ENCODE measurements at regions not wholly inside any gene's neighbourhood (a gene's known extent, or its start where the extent isn't known, plus 50 kb on each side); places are given as distances from the start of the nearest gene placed in this dataset.

DNA sequence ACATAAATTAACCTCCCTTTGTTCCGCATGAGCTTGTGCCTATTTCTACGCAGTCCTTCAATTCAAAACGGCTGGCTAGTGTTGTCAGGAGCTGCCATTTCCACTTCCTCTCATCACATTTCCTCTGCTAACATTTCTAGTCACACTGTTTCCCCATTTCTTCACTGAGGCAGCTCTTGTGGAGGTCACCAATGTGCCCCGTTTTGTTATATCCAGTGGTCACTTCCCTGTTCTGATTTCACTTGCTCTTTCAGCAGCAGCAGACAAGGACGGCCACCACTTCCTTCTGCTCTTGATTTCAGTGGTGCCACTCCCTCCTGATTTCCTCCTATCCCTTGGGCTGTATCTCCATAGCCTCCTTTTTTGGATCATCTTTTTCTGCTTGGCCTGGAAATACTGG lies 64.8 kb upstream of the SEC61G start:
- TF ChIP-seq, protein P1, sequence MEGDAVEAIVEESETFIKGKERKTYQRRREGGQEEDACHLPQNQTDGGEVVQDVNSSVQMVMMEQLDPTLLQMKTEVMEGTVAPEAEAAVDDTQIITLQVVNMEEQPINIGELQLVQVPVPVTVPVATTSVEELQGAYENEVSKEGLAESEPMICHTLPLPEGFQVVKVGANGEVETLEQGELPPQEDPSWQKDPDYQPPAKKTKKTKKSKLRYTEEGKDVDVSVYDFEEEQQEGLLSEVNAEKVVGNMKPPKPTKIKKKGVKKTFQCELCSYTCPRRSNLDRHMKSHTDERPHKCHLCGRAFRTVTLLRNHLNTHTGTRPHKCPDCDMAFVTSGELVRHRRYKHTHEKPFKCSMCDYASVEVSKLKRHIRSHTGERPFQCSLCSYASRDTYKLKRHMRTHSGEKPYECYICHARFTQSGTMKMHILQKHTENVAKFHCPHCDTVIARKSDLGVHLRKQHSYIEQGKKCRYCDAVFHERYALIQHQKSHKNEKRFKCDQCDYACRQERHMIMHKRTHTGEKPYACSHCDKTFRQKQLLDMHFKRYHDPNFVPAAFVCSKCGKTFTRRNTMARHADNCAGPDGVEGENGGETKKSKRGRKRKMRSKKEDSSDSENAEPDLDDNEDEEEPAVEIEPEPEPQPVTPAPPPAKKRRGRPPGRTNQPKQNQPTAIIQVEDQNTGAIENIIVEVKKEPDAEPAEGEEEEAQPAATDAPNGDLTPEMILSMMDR (conservative IDR thresholded peaks at IDR 0.05), result no peak
- H3K27ac ChIP-seq, result peak overlapping the region; percentile 74

DNA sequence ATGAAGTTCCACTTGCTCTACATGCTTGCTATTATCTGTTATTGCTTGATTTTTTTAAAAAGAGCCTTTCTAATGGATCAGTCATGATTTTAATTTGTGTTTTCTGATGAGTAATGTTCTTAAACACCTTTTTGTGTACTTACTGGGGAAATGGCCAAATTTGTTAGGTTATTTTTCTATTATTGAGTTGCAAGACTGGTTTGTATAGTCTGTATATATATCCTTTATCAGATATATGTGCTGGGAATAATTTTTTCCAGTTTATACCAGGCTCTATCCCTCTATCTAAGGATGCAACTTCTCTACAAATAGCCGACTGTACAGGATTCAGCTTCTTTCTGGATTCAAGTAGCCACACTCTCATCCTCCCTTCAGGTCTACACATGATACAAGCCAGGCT lies 65.6 kb upstream of the SEC61G start:
- peak overlapping the region; percentile 74 for H3K27ac ChIP-seq
- TF ChIP-seq, protein P1 (conservative IDR thresholded peaks at IDR 0.05), result no peak

DNA sequence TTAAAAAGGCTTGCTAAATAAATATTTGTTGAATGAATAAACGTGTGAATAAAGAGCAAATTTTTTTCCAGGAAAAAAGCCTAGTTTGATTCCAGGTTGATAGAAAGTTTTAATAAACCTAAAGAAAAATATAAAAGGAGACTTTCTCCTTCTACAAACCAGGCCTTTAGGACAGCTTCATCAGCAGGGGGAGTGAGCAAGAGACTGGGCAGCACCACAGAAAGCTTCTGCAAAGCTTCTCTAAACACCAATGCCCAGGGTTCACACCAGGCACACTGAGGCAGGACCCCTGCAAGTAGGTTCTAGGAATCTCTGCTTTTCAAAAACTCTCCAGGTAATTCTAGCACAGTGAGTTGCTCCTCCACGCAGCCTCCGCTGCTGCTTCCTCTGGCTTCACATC lies 66.4 kb upstream of the SEC61G start:
- peak overlapping the region; percentile 74 for H3K27ac ChIP-seq
- TF ChIP-seq, protein P1 (conservative IDR thresholded peaks at IDR 0.05), result no peak

DNA sequence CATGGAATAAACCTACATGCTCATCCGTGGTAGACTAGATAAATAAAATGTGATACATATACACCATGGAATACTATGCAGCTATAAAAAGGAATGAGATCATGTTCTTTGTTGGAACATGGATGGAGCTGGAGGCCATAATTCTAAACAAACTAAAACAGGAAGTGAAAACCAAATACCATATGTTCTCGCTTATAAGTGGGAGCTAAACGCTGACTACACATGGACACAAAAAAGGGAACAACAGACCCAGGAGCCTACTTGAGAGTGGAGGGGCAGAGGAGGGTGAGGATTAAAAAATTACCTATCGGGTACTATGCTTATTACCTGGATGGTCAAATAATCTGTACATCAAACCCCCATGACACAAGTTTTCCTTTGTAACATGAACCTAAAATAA lies 68.7 kb upstream of the SEC61G start:
- TF ChIP-seq, protein P1 (conservative IDR thresholded peaks at IDR 0.05), result no peak
- no peak overlapping the region for H3K27ac ChIP-seq

DNA sequence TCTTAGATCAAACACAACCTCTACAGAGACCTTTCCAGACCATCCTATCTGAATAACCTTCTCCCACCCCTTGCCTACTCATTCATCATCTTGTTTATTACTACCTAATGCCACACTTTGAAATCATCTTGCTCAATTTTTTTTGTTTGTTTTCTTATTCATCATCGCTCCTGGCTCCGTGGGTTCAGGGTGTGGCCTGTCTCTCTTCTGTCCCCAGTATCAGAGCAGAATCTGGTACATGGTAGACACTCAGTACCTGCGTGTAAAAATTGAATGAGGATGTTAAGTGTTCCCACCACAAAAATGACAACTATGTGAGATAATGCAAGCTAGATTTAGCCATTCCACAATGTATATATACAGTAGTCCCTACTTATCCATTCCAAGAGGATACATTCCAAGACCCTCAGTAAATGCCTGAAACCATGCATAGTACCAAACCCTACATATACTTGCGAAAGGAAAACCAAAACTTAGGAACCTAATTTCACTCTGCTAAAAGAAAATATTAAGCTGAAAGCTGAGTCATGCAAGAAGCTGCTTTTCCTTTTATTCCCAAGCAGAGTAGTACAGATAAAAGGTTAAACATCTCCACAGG lies 72.1 kb upstream of the SEC61G start:
- TF ChIP-seq, protein P1 (conservative IDR thresholded peaks at IDR 0.05), result no peak
- no peak overlapping the region for H3K27ac ChIP-seq

DNA sequence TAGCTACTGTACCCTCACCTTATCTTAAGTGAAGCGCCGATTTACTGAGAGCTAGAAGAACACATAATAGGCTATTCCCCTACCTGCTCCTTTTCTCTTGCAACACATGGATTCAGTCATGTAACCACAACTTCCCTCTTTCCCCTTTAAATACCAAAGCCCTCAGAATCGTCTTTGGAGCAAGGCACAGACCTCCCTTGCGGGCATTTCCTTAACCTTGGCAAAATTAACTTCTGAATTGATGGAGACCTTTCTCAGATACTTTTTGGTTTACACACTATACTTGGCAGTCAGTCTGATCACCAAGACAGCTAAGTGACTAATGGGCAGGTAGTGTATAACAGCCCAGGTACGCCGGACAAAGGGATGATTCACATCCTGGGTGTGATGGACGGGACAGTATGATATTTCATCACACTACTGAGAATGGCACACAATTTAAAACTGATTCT lies 72.7 kb upstream of the SEC61G start:
- no peak overlapping the region for H3K27ac ChIP-seq
- TF ChIP-seq, protein P1 (conservative IDR thresholded peaks at IDR 0.05), result no peak

DNA sequence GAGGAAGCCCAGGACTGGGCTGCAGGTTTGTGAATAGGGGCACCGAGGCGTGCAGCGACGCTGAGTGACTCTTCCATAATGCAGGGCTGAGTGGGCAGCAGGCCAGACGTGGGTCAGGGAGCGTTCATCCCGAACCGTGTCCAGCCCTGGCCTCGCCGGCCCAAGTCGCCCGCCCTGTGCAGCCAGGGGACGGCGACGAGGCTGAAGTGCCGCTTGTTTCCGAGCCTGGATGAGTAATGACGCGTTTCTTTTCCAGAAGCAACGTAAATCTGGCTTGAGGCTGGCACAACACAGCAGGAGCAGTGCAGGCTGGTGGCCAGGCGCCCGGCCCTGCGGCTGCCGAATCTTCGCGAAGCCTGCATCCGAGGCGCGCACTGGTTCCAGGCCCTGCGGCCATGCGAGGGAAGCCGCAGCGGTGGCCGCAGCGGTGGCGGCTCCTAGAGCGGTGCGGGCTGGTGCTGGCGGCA lies 74.0 kb upstream of the SEC61G start:
- TF ChIP-seq, protein P1 (conservative IDR thresholded peaks at IDR 0.05), result no peak
- no peak overlapping the region for H3K27ac ChIP-seq

All from VCaP (cell line).